Omental fat pad (tissue), 3 donors: ENCODE measurements at regions not wholly inside any gene's neighbourhood (a gene's known extent, or its start where the extent isn't known, plus 50 kb on each side); places are given as distances from the start of the nearest gene placed in this dataset.

Experiments used
- ATAC-seq: fragments of 150-250 bp; one replicate; pipeline ENCODE4 v1.9.1; 2016; ENCODE audit warnings: mild to moderate bottlenecking, moderate library complexity; ENCODE audit not compliant: low FRiP score
- DNase-seq: peaks from one replicate; pipeline ENCODE4 v3.0.0-alpha.2; 2019; ENCODE audit warnings: low spot score
- TF ChIP-seq, protein P1 (sequence below), 3 donors: fragments of 450-650 bp; IDR thresholded peaks; one replicate each; pipeline ENCODE4 v1.5.1; 2016 to 2017; ENCODE audit warnings: antibody characterized with exemption in 3 of 3, mild to moderate bottlenecking in 3 of 3, moderate library complexity in 2 of 3

DNA sequence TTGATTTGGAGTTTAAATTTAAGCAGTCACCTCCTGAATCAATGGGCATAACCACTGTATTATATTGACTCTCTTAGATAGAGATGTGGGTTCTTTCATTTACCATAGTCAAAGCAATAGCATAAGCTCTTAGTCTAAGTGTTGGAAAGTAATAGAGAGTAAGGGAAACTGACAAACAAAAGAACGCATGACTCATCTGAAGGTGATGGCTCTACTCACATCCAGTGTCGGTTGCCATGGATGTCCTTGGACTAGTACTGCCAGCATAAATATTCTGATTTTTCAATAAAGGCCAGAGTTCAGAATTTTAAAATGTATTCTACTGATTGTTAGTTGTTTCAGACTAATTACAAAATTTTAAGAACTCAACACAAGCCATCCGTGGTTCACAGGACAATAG is 444.9 kb upstream of the DDI1 start:
- TF ChIP-seq, protein P1, sequence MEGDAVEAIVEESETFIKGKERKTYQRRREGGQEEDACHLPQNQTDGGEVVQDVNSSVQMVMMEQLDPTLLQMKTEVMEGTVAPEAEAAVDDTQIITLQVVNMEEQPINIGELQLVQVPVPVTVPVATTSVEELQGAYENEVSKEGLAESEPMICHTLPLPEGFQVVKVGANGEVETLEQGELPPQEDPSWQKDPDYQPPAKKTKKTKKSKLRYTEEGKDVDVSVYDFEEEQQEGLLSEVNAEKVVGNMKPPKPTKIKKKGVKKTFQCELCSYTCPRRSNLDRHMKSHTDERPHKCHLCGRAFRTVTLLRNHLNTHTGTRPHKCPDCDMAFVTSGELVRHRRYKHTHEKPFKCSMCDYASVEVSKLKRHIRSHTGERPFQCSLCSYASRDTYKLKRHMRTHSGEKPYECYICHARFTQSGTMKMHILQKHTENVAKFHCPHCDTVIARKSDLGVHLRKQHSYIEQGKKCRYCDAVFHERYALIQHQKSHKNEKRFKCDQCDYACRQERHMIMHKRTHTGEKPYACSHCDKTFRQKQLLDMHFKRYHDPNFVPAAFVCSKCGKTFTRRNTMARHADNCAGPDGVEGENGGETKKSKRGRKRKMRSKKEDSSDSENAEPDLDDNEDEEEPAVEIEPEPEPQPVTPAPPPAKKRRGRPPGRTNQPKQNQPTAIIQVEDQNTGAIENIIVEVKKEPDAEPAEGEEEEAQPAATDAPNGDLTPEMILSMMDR (IDR thresholded peaks at IDR 0.05) = no peak
- DNase-seq = no peak
- ATAC-seq = no peak

DNA sequence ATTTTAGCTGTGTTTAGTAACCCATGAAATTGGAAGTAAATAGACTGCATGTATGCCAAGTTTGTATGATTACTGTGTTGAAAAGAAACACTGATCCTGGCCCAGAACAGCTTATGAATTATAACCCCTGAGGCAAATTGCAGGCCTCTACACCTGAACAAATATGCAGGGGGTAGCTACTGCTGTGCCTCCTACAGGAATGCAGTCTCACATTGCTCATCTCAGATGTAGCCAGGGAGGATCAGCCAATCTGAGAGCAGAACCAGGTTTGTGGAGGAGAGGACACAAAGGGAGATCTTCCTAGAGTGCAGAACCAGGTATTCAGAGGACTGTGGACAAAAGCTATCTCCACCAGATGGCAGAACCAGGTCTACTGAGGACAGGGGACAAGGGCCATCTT is 442.2 kb upstream of the DDI1 start:
- TF ChIP-seq, protein P1 (IDR thresholded peaks at IDR 0.05) = no peak
- DNase-seq (no peak), ATAC-seq (no peak)

DNA sequence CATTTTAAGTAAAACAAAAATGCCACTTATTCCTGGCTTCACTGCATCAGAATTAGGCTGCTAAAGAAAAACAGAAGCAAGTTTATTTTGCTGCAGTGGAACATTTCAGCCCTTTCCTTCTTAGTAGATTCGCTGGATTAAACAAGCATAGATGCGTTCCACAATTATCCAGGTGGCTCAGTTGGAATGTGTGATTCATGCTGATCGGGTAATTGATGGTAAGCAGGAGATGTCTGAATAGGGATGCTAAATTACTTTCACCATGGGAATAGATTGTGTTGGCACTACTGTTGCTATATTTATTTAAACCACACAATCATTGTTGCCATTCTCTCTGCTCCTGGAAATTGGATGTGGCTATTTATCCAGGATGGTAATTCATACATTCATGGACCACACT is 440.1 kb upstream of the DDI1 start:
- DNase-seq (no peak), ATAC-seq (no peak)
- TF ChIP-seq, protein P1 (IDR thresholded peaks at IDR 0.05) = no peak

DNA sequence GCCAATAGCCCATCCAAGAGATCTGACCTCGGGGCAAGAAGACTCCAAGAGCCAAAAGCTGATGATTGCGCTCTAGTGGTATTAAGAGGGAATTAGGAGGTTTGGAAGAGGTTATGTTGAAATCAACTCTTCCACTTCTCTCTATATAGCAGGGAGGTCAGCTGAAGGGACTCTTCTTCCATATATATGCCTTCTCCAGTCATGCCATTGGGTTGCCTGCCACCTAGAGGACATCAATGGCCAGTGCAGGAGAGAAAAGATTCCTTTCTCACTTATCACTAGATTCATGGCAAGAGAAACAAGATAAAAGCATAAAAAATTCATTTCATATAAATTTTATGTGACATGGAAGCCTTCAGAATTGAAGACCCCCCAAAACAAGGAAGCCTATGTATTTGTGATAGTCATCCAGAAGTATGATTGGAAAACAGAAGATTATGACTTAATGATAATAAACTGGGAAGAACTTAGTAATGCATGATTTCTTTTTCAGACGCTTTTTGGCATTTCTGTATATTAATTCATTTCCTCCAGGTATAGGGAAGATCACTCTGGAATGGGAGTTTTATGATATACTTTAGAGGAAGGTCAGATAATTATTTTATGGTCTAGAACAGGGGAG is 435.1 kb upstream of the DDI1 start:
- ATAC-seq (no peak), DNase-seq (no peak)
- TF ChIP-seq, protein P1 (IDR thresholded peaks at IDR 0.05) = no peak

DNA sequence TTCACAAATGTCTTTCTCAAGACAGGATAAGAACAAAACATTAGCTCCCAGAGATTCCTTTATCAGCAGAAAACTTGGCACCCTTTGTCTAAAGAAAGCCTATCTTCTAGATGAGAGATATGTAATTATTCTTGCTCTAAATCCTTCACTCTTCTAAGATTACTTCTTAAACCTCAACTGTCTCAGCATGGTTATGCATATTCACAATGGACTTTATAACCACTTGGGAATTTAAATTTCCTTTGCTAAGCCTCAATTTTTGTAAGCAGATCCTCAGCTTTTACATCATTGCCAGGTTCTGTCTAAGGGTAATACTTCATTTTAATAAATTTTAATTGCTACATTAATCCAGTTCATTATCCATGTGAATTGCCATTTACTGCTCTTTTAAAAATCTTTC is 433.6 kb upstream of the DDI1 start:
- TF ChIP-seq, protein P1 (IDR thresholded peaks at IDR 0.05) = no peak
- DNase-seq = no peak
- no peak for ATAC-seq

DNA sequence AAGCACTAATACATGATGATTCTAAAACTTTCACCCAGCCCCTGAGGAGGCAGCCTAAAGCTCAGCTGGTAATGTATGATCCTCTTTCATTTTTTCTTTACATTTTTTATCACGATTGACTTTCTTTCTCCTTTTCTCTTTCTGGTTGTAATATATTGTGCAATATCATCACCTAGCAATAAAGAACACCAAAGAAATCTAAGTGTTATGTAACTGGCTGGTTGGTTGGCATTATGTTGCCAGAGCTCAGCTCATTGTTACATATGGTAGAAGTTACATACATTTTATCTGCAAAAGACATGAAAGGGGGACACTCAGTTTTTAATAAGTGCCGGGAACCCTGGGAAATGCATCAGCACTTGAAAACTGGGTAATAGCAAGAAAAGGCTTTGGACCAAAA is 432.1 kb upstream of the DDI1 start:
- no peak for DNase-seq
- TF ChIP-seq, protein P1 (IDR thresholded peaks at IDR 0.05) = no peak
- no peak for ATAC-seq

DNA sequence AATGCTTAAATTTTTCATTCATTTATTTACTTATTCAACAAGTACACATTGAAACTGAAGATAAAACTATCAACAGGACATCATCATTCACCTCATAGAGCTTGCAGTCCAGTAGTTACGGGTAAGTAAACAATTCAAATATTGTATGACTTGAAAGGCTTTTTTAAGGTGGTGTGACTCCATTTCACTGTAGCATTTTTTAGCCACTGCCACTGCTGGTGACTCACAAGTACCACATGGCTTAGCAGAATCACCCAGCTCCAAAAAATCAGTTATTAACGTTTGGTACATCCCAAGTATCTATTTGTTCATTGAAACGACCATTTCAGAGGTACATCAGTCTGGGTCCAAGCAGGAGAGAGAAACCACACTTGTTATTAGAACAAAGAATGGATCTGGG is 427.9 kb upstream of the DDI1 start:
- no peak for DNase-seq
- TF ChIP-seq, protein P1 (IDR thresholded peaks at IDR 0.05) = no peak
- no peak for ATAC-seq
